IMR-90 (cell line): ENCODE measurements at regions not wholly inside any gene's neighbourhood (a gene's known extent, or its start where the extent isn't known, plus 50 kb on each side); places are given as distances from the start of the nearest gene placed in this dataset.

Experiments
- ATAC-seq: fragments of 200-7000 bp; cut with Tn5 transposase; 2 replicates; pipeline ENCODE4 v1.9.1; 2020; ENCODE audit warnings: low read depth, mild to moderate bottlenecking, moderate library complexity
- BruUV-seq: library from RNA; stranded (reverse); fragments of 400-500 nt; replicated peaks from 2 replicates; lab custom pipeline; 2021; lab: Mats Ljungman, UMichigan
- CTCF ChIA-PET: fragments of 300-600 bp; formaldehyde crosslinking; extraction: SDS; loops from one replicate; lab custom pipeline; 2021; ENCODE audit warnings: antibody characterized with exemption; lab: Yijun Ruan, JAX
- POLR2A ChIA-PET: fragments of 300-600 bp; sonication (Branson Sonifier 250); formaldehyde crosslinking; loops from one replicate; lab custom pipeline; 2022; ENCODE audit warnings: antibody characterized with exemption; ENCODE audit not compliant: unreplicated experiment; lab: Charles Lee
- DNase-seq: peaks from one replicate; pipeline ENCODE4 v3.0.0; 2013
- H2AFZ ChIP-seq: replicated peaks from 2 replicates; pipeline ENCODE3; 2013; ENCODE audit warnings: low read length, mild to moderate bottlenecking; ENCODE audit not compliant: poor library complexity
- H2AK5ac ChIP-seq: 2 replicates; pipeline ENCODE4 v1.6.1; 2013; ENCODE audit warnings: low read depth, low read length, inconsistent platforms
- H2AK9ac ChIP-seq: replicated peaks from 2 replicates; pipeline ENCODE3; 2013; ENCODE audit warnings: mild to moderate bottlenecking, low read depth, low read length, moderate library complexity; ENCODE audit not compliant: poor library complexity
- H2BK120ac ChIP-seq: 2 replicates; pipeline ENCODE4 v1.6.1; 2013; ENCODE audit warnings: low read depth, low read length, inconsistent platforms
- H2BK15ac ChIP-seq: 3 replicates; pipeline ENCODE4 v1.6.1; 2013; ENCODE audit warnings: low read depth, low read length, inconsistent platforms
- H2BK20ac ChIP-seq: 2 replicates; pipeline ENCODE4 v1.6.1; 2013; ENCODE audit warnings: low read depth, mild to moderate bottlenecking, inconsistent platforms, low read length, moderate library complexity
- H2BK5ac ChIP-seq: 2 replicates; pipeline ENCODE4 v1.6.1; 2013; ENCODE audit warnings: mild to moderate bottlenecking, low read depth, low read length, inconsistent platforms; ENCODE audit not compliant: poor library complexity, severe bottlenecking
- H3K14ac ChIP-seq: replicated peaks from 2 replicates; pipeline ENCODE4 v1.6.1; 2013; ENCODE audit warnings: low read depth, low read length, inconsistent platforms
- H3K18ac ChIP-seq: 2 replicates; pipeline ENCODE4 v1.6.1; 2013; ENCODE audit warnings: low read depth, low read length, control low read depth
- H3K23ac ChIP-seq: 2 replicates; pipeline ENCODE4 v1.6.1; 2013; ENCODE audit warnings: low read depth, low read length, inconsistent platforms
- H3K27ac ChIP-seq: 2 replicates; pipeline ENCODE4 v1.5.1; 2013; ENCODE audit warnings: mild to moderate bottlenecking, control low read depth, low read length; ENCODE audit not compliant: insufficient read depth
- H3K27me3 ChIP-seq: 2 replicates; pipeline ENCODE4 v1.6.1; 2013; ENCODE audit warnings: low read length; ENCODE audit not compliant: control insufficient read depth, insufficient read depth
- H3K36me3 ChIP-seq: 2 replicates; pipeline ENCODE4 v1.6.1; 2013; ENCODE audit warnings: low read length, mixed read lengths; ENCODE audit not compliant: control insufficient read depth, insufficient read depth
- H3K4ac ChIP-seq: 2 replicates; pipeline ENCODE4 v1.6.1; 2013; ENCODE audit warnings: low read depth, low read length, inconsistent platforms
- H3K4me1 ChIP-seq: 2 replicates; pipeline ENCODE4 v1.6.1; 2013; ENCODE audit warnings: low read length, mixed read lengths; ENCODE audit not compliant: control insufficient read depth, insufficient read depth
- H3K4me2 ChIP-seq: 2 replicates; pipeline ENCODE4 v1.6.1; 2013; ENCODE audit warnings: low read depth, mild to moderate bottlenecking, control low read depth, low read length, moderate library complexity
- H3K4me3 ChIP-seq: 2 replicates; pipeline ENCODE4 v1.5.1; 2013; ENCODE audit warnings: low read depth, mild to moderate bottlenecking, control low read depth, low read length, moderate library complexity; ENCODE audit not compliant: insufficient read depth
- H3K56ac ChIP-seq: 2 replicates; pipeline ENCODE4 v1.6.1; 2013; ENCODE audit warnings: low read length, inconsistent platforms; ENCODE audit not compliant: insufficient read depth; ENCODE audit errors: extremely low read depth
- H3K79me1 ChIP-seq, 2 experiments: 2 replicates each; pipeline ENCODE4 v1.6.1; 2013; ENCODE audit warnings: low read length in 2 of 2, inconsistent platforms in 1 of 2, low read depth in 1 of 2
- H3K9ac ChIP-seq: 2 replicates; pipeline ENCODE4 v1.6.1; 2013; ENCODE audit warnings: low read depth, low read length, control low read depth
- H3K9me1 ChIP-seq: 2 replicates; pipeline ENCODE4 v1.6.1; 2013; ENCODE audit warnings: low read length, inconsistent platforms; ENCODE audit not compliant: insufficient read depth
- H3K9me3 ChIP-seq: 2 replicates; pipeline ENCODE4 v1.6.1; 2013; ENCODE audit warnings: low read length; ENCODE audit not compliant: control insufficient read depth, insufficient read depth
- H4K20me1 ChIP-seq: 2 replicates; pipeline ENCODE4 v1.6.1; 2013; ENCODE audit warnings: low read length, inconsistent platforms; ENCODE audit not compliant: insufficient read depth
- H4K5ac ChIP-seq: 2 replicates; pipeline ENCODE4 v1.6.1; 2013; ENCODE audit warnings: mild to moderate bottlenecking, low read depth, low read length, control low read depth
- H4K8ac ChIP-seq, 2 experiments: 2 replicates each; pipeline ENCODE4 v1.6.1; 2013; ENCODE audit warnings: low read depth in 2 of 2, low read length in 2 of 2, control low read depth in 1 of 2, inconsistent platforms in 1 of 2
- H4K91ac ChIP-seq: 2 replicates; pipeline ENCODE4 v1.6.1; 2013; ENCODE audit warnings: low read depth, low read length, inconsistent platforms; ENCODE audit not compliant: insufficient read depth
- CHD1 ChIP-seq: IDR thresholded peaks from 2 replicates; pipeline ENCODE4 v1.6.1; 2012; ENCODE audit warnings: low read depth, low read length, improper control_type of control experiment
- MAZ ChIP-seq: IDR thresholded peaks from 2 replicates; pipeline ENCODE4 v1.6.1; 2012; ENCODE audit warnings: low read depth, mild to moderate bottlenecking, low read length, improper control_type of control experiment, moderate library complexity, borderline replicate concordance
- POLR2A ChIP-seq: IDR thresholded peaks from 2 replicates; pipeline ENCODE4 v1.6.1; 2012; ENCODE audit warnings: mild to moderate bottlenecking, low read depth, low read length
- WGBS, 2 experiments: methylation state at CpG; one replicate each; pipeline versions ENCODE4 v1.1.5 to v1.1.7; 2013; ENCODE audit warnings: missing lambda C conversion rate in 2 of 2; ENCODE audit not compliant: insufficient read length in 1 of 2; ENCODE audit errors: extremely low coverage in 2 of 2; 5-methylcytosine and 5-hydroxymethylcytosine counted together
- dilution Hi-C: fragments of 300-500 bp; cut with HindIII; formaldehyde crosslinking; loops from one replicate; pipeline ENCODE4 v1.14.3; 2018; ENCODE audit warnings: low sequenced_read_pairs; ENCODE audit not compliant: unreplicated experiment
- in situ Hi-C: fragments of 300-500 bp; cut with MboI; formaldehyde crosslinking; loops from 3 replicates; pipeline ENCODE4 v1.14.3; 2019; ENCODE audit warnings: low sequenced_read_pairs, inconsistent platforms, mixed read lengths
- intact Hi-C: fragments of 100-400 bp; cut with micrococcal nuclease; formaldehyde crosslinking; loops from 2 replicates; pipeline ENCODE4 v1.10.0; 2022
- TF ChIP-seq, protein P1 (sequence below): fragments of 150-350 bp; IDR thresholded peaks from 2 replicates; pipeline ENCODE4 v1.6.1; 2017; ENCODE audit warnings: mild to moderate bottlenecking, antibody characterized with exemption, low read length, low read depth
- TF ChIP-seq, protein P2 (sequence below): fragments of 150-350 bp; IDR thresholded peaks from 2 replicates; pipeline ENCODE4 v1.6.1; 2016; ENCODE audit warnings: low read depth, mild to moderate bottlenecking, low read length, moderate library complexity, borderline replicate concordance
- TF ChIP-seq, protein P3 (sequence below): conservative IDR thresholded peaks from 2 replicates; pipeline ENCODE4 v1.5.1; 2012; ENCODE audit warnings: mild to moderate bottlenecking, low read depth, low read length, improper control_type of control experiment

- H2AK5ac ChIP-seq, result no peak overlapping the region; the same call in 1 of the 2 replicates
- H3K4me3 ChIP-seq, result no peak overlapping the region
- no TSS peak for BruUV-seq
- no peaks in the 10 kb centered on the region for H3K9me1 ChIP-seq
- H3K27me3 ChIP-seq, result peaks cover 2% of the 10 kb centered on the region; the same call in 1 of the 2 replicates
- H4K8ac ChIP-seq, result no peak overlapping the region
- ChIA-PET POLR2A (no interaction called here), CTCF (no interaction called here)
- no peak overlapping the region for H4K91ac ChIP-seq
- H3K79me1 ChIP-seq, result no peaks in the 10 kb centered on the region
- DNase-seq (no peak), ATAC-seq (no peak)
- H2BK120ac ChIP-seq, result no peak overlapping the region
- no peak overlapping the region; the same call in 2 of the 3 replicates for H2BK15ac ChIP-seq
- H2BK20ac ChIP-seq, result no peak overlapping the region
- no peak overlapping the region for H3K18ac ChIP-seq
- H4K20me1 ChIP-seq, result no peaks in the 10 kb centered on the region
- H3K23ac ChIP-seq, result no peak overlapping the region
- no CpG with 5 or more reads among the region's 7 CpGs for WGBS, 2 experiments
- intact Hi-C loops (no loop called here), in situ Hi-C loops (no loop called here), dilution Hi-C loops (no loop called here)
- TF ChIP-seq, protein P1, sequence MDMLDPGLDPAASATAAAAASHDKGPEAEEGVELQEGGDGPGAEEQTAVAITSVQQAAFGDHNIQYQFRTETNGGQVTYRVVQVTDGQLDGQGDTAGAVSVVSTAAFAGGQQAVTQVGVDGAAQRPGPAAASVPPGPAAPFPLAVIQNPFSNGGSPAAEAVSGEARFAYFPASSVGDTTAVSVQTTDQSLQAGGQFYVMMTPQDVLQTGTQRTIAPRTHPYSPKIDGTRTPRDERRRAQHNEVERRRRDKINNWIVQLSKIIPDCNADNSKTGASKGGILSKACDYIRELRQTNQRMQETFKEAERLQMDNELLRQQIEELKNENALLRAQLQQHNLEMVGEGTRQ, result no peak
- TF ChIP-seq, protein P2, sequence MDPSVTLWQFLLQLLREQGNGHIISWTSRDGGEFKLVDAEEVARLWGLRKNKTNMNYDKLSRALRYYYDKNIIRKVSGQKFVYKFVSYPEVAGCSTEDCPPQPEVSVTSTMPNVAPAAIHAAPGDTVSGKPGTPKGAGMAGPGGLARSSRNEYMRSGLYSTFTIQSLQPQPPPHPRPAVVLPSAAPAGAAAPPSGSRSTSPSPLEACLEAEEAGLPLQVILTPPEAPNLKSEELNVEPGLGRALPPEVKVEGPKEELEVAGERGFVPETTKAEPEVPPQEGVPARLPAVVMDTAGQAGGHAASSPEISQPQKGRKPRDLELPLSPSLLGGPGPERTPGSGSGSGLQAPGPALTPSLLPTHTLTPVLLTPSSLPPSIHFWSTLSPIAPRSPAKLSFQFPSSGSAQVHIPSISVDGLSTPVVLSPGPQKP, result no peak
- TF ChIP-seq POLR2A (no peak), CHD1 (no peak), MAZ (no peak)
- TF ChIP-seq, protein P3, sequence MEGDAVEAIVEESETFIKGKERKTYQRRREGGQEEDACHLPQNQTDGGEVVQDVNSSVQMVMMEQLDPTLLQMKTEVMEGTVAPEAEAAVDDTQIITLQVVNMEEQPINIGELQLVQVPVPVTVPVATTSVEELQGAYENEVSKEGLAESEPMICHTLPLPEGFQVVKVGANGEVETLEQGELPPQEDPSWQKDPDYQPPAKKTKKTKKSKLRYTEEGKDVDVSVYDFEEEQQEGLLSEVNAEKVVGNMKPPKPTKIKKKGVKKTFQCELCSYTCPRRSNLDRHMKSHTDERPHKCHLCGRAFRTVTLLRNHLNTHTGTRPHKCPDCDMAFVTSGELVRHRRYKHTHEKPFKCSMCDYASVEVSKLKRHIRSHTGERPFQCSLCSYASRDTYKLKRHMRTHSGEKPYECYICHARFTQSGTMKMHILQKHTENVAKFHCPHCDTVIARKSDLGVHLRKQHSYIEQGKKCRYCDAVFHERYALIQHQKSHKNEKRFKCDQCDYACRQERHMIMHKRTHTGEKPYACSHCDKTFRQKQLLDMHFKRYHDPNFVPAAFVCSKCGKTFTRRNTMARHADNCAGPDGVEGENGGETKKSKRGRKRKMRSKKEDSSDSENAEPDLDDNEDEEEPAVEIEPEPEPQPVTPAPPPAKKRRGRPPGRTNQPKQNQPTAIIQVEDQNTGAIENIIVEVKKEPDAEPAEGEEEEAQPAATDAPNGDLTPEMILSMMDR, result no peak
- H3K9ac ChIP-seq, result no peak overlapping the region
- H4K5ac ChIP-seq, result no peak overlapping the region
- H3K4ac ChIP-seq, result no peak overlapping the region
- no peak overlapping the region for H3K4me2 ChIP-seq
- H3K36me3 ChIP-seq, result no peaks in the 10 kb centered on the region
- H3K56ac ChIP-seq, result no peak overlapping the region
- H3K14ac ChIP-seq, result no peak overlapping the region
- peaks cover 6% of the 10 kb centered on the region for H3K4me1 ChIP-seq
- H2BK5ac ChIP-seq, result no peak overlapping the region
- H3K9me3 ChIP-seq, result no peaks in the 10 kb centered on the region
- no peak overlapping the region for H2AFZ ChIP-seq
- no peak overlapping the region for H3K27ac ChIP-seq
- H2AK9ac ChIP-seq, result no peak overlapping the region
Measured at GRCh38 chr4:26215725-26216124, 105.1 kb upstream of the RBPJ start.
